A549 (cell line): ENCODE measurements at regions not wholly inside any gene's neighbourhood (a gene's known extent, or its start where the extent isn't known, plus 50 kb on each side); places are given as distances from the start of the nearest gene placed in this dataset.

Experiments
- CHD4 ChIP-seq: fragments of 200-600 bp; sonication (generic); IDR thresholded peaks from 2 replicates; pipeline ENCODE4 v1.6.1; 2016; ENCODE audit warnings: antibody characterized with exemption, mild to moderate bottlenecking, borderline replicate concordance
- ESRRA ChIP-seq: fragments of 150-350 bp; IDR thresholded peaks from 2 replicates; pipeline ENCODE4 v1.6.1; 2014; ENCODE audit warnings: mild to moderate bottlenecking, low read length, borderline replicate concordance
- FOSL2 ChIP-seq, 2 experiments: fragments of 450-650 bp in 1 of 2; fragments of >200 bp in 1 of 2; sonication (Bioruptor Twin) in 1 of 2; formaldehyde crosslinking; IDR thresholded peaks; 2 replicates each; pipeline versions ENCODE4 v1.5.0 to v1.6.1; 2016 to 2020; ENCODE audit warnings: mild to moderate bottlenecking in 1 of 2, moderate library complexity in 1 of 2
- NR3C1 ChIP-seq: fragments of >200 bp; sonication (Bioruptor Twin); formaldehyde crosslinking; IDR thresholded peaks from 3 replicates; pipeline ENCODE4 v1.6.1; 2017
- POLR2A ChIP-seq: IDR thresholded peaks from 2 replicates; pipeline ENCODE4 v1.6.1; 2012; ENCODE audit warnings: mild to moderate bottlenecking, low read length
- TF ChIP-seq, protein P1 (sequence below): IDR thresholded peaks from 2 replicates; pipeline ENCODE4 v1.6.1; 2012

DNA sequence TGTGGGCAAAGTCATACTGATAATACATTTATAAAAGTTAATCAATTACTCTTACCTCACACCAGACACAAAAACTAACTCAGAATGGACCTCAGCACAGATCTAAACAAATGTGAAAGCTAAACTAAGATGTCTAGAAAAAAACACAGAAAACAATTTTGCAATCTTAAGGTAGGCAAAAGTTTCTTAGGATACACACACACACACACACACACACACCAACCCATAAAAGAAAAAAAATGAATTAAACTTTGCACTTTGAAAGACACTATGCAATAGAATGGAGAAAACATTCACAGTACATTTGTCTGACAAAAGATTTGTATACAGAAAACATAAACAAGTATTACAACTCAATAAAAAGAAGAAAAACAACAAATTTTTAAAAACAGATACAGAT is 70.8 kb upstream of the ZNRF2 start:
- TF ChIP-seq, protein P1, sequence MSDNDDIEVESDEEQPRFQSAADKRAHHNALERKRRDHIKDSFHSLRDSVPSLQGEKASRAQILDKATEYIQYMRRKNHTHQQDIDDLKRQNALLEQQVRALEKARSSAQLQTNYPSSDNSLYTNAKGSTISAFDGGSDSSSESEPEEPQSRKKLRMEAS, result no peak
- TF ChIP-seq ESRRA (no peak), FOSL2 (IDR thresholded peaks at IDR 0.05) (no peak), FOSL2 (CRISPR knock-in tag; IDR thresholded peaks at IDR 0.05) (no peak), POLR2A (no peak), NR3C1 (no peak), CHD4 (no peak)
